GF-D8 (cell line): ENCODE measurements at regions not wholly inside any gene's neighbourhood (a gene's known extent, or its start where the extent isn't known, plus 50 kb on each side); places are given as distances from the start of the nearest gene placed in this dataset.
"Not testable (repeated sequence)": the region's sequence is repeated elsewhere in the genome, so short reads cannot be mapped to it uniquely, and the experiment has no call there.

Source experiments
- DNase-seq: peaks from one replicate; lab custom pipeline; 2025; lab: John Stamatoyannopoulos, UW

- no peak for DNase-seq
Measured at GRCh38 chr6:3551716-3552511, 95.1 kb upstream of the SLC22A23 start.

- DNase-seq = no peak
Measured at GRCh38 chr6:3549314-3549940, 92.6 kb upstream of the SLC22A23 start.

- DNase-seq = no peak
Measured at GRCh38 chr6:3546121-3546520, 89.3 kb upstream of the SLC22A23 start.

- no peak for DNase-seq
Measured at GRCh38 chr6:3545156-3545555, 88.3 kb upstream of the SLC22A23 start.

GRCh38 chr6:3542032-3542640, 85.3 kb upstream of the SLC22A23 start:
- DNase-seq = no peak

- DNase-seq = no peak
Measured at GRCh38 chr6:3541006-3541585, 84.2 kb upstream of the SLC22A23 start.

GRCh38 chr6:3540253-3540820, 83.5 kb upstream of the SLC22A23 start:
- no peak for DNase-seq

GRCh38 chr6:3538536-3538935, 81.7 kb upstream of the SLC22A23 start:
- DNase-seq = no peak

GRCh38 chr6:3536901-3537300, 80.1 kb upstream of the SLC22A23 start:
- no peak for DNase-seq

GRCh38 chr6:3535776-3536435, 79.1 kb upstream of the SLC22A23 start:
- no peak for DNase-seq

- DNase-seq = no peak
Measured at GRCh38 chr6:3535033-3535775, 78.4 kb upstream of the SLC22A23 start.

- no peak for DNase-seq
Measured at GRCh38 chr6:3534599-3534998, 77.7 kb upstream of the SLC22A23 start.

GRCh38 chr6:3533981-3534380, 77.1 kb upstream of the SLC22A23 start:
- no peak for DNase-seq

- no peak for DNase-seq
Measured at GRCh38 chr6:3532296-3532916, 75.6 kb upstream of the SLC22A23 start.

GRCh38 chr6:3531481-3531880, 74.6 kb upstream of the SLC22A23 start:
- DNase-seq = no peak

GRCh38 chr6:3530515-3530914, 73.7 kb upstream of the SLC22A23 start:
- no peak for DNase-seq

GRCh38 chr6:3529721-3530120, 72.9 kb upstream of the SLC22A23 start:
- no peak for DNase-seq

GRCh38 chr6:3529232-3529631, 72.4 kb upstream of the SLC22A23 start:
- no peak for DNase-seq

GRCh38 chr6:3528081-3528671, 71.3 kb upstream of the SLC22A23 start:
- DNase-seq = not testable (repeated sequence)

- DNase-seq = no peak
Measured at GRCh38 chr6:3527651-3527977, 70.8 kb upstream of the SLC22A23 start.
